Ishikawa (cell line): ENCODE measurements at regions not wholly inside any gene's neighbourhood (a gene's known extent, or its start where the extent isn't known, plus 50 kb on each side); places are given as distances from the start of the nearest gene placed in this dataset.

Experiments
- CREB1 ChIP-seq: IDR thresholded peaks from 2 replicates; pipeline ENCODE4 v1.6.1; 2012; ENCODE audit warnings: low read depth
- TF ChIP-seq, protein P1 (sequence below): IDR thresholded peaks from 2 replicates; pipeline ENCODE4 v1.6.1; 2012

GRCh38 chrX:117610049-117610448 lies 506.6 kb downstream of the KLHL13 start:
- no peak for TF ChIP-seq CREB1
- TF ChIP-seq, protein P1, sequence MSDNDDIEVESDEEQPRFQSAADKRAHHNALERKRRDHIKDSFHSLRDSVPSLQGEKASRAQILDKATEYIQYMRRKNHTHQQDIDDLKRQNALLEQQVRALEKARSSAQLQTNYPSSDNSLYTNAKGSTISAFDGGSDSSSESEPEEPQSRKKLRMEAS = no peak
